ENCODE measurements at regions not wholly inside any gene's neighbourhood (a gene's known extent, or its start where the extent isn't known, plus 50 kb on each side); places are given as distances from the start of the nearest gene placed in this dataset.

- Histone ChIP-seq H3K27me3 (ENCODE audit: control insufficient read depth in 2 of 2, insufficient read depth in 2 of 2, low read length in 2 of 2) (no peaks in the 10 kb centered on the region), H3K9ac (ENCODE audit: low read depth in 1 of 2, low read length in 2 of 2) (no peak overlapping the region), H3K4me1 (ENCODE audit: control insufficient read depth in 2 of 2, insufficient read depth in 2 of 2, low read length in 2 of 2) (no peaks in the 10 kb centered on the region), H3K9me3 (ENCODE audit: control insufficient read depth in 2 of 2, low read length in 2 of 2) (no peaks in the 10 kb centered on the region), H3K36me3 (ENCODE audit: control insufficient read depth in 2 of 2, insufficient read depth in 2 of 2, low read length in 2 of 2) (no peaks in the 10 kb centered on the region), H3K27ac (ENCODE audit: low read depth in 2 of 2, low read length in 2 of 2) (no peak overlapping the region), H3K4me3 (ENCODE audit: low read length in 2 of 2) (no peak overlapping the region)
Measured at GRCh38 chr11:104323841-104324240, 159.9 kb upstream of the PDGFD start.

- no peaks in the 10 kb centered on the region for H3K9me3 ChIP-seq (ENCODE audit: control insufficient read depth in 2 of 2, low read length in 2 of 2)
- H3K36me3 ChIP-seq (ENCODE audit: control insufficient read depth in 2 of 2, insufficient read depth in 2 of 2, low read length in 2 of 2), result no peaks in the 10 kb centered on the region
- no peaks in the 10 kb centered on the region for H3K4me1 ChIP-seq (ENCODE audit: control insufficient read depth in 2 of 2, insufficient read depth in 2 of 2, low read length in 2 of 2)
- H3K27ac ChIP-seq (ENCODE audit: low read depth in 2 of 2, low read length in 2 of 2), result no peak overlapping the region
- H3K27me3 ChIP-seq (ENCODE audit: control insufficient read depth in 2 of 2, insufficient read depth in 2 of 2, low read length in 2 of 2), result no peaks in the 10 kb centered on the region
- H3K9ac ChIP-seq (ENCODE audit: low read depth in 1 of 2, low read length in 2 of 2), result no peak overlapping the region
- no peak overlapping the region for H3K4me3 ChIP-seq (ENCODE audit: low read length in 2 of 2)
Measured at GRCh38 chr11:104322696-104323095, 158.7 kb upstream of the PDGFD start.

- Histone ChIP-seq H3K27me3 (ENCODE audit: control insufficient read depth in 2 of 2, insufficient read depth in 2 of 2, low read length in 2 of 2) (no peaks in the 10 kb centered on the region), H3K36me3 (ENCODE audit: control insufficient read depth in 2 of 2, insufficient read depth in 2 of 2, low read length in 2 of 2) (no peaks in the 10 kb centered on the region), H3K9me3 (ENCODE audit: control insufficient read depth in 2 of 2, low read length in 2 of 2) (no peaks in the 10 kb centered on the region), H3K4me1 (ENCODE audit: control insufficient read depth in 2 of 2, insufficient read depth in 2 of 2, low read length in 2 of 2) (no peaks in the 10 kb centered on the region), H3K27ac (ENCODE audit: low read depth in 2 of 2, low read length in 2 of 2) (no peak overlapping the region), H3K4me3 (ENCODE audit: low read length in 2 of 2) (no peak overlapping the region), H3K9ac (ENCODE audit: low read depth in 1 of 2, low read length in 2 of 2) (no peak overlapping the region)
Measured at GRCh38 chr11:104320956-104321355, 157.0 kb upstream of the PDGFD start.

- Histone ChIP-seq H3K4me3 (ENCODE audit: low read length in 2 of 2) (no peak overlapping the region), H3K9me3 (ENCODE audit: control insufficient read depth in 2 of 2, low read length in 2 of 2) (no peaks in the 10 kb centered on the region), H3K27ac (ENCODE audit: low read depth in 2 of 2, low read length in 2 of 2) (no peak overlapping the region), H3K9ac (ENCODE audit: low read depth in 1 of 2, low read length in 2 of 2) (no peak overlapping the region), H3K4me1 (ENCODE audit: control insufficient read depth in 2 of 2, insufficient read depth in 2 of 2, low read length in 2 of 2) (no peaks in the 10 kb centered on the region), H3K27me3 (ENCODE audit: control insufficient read depth in 2 of 2, insufficient read depth in 2 of 2, low read length in 2 of 2) (no peaks in the 10 kb centered on the region), H3K36me3 (ENCODE audit: control insufficient read depth in 2 of 2, insufficient read depth in 2 of 2, low read length in 2 of 2) (no peaks in the 10 kb centered on the region)
Measured at GRCh38 chr11:104320097-104320496, 156.2 kb upstream of the PDGFD start.

- Histone ChIP-seq H3K27ac (ENCODE audit: low read depth in 2 of 2, low read length in 2 of 2) (no peak overlapping the region), H3K27me3 (ENCODE audit: control insufficient read depth in 2 of 2, insufficient read depth in 2 of 2, low read length in 2 of 2) (no peaks in the 10 kb centered on the region), H3K4me3 (ENCODE audit: low read length in 2 of 2) (no peak overlapping the region), H3K4me1 (ENCODE audit: control insufficient read depth in 2 of 2, insufficient read depth in 2 of 2, low read length in 2 of 2) (no peaks in the 10 kb centered on the region), H3K36me3 (ENCODE audit: control insufficient read depth in 2 of 2, insufficient read depth in 2 of 2, low read length in 2 of 2) (no peaks in the 10 kb centered on the region), H3K9me3 (ENCODE audit: control insufficient read depth in 2 of 2, low read length in 2 of 2) (no peaks in the 10 kb centered on the region), H3K9ac (ENCODE audit: low read depth in 1 of 2, low read length in 2 of 2) (no peak overlapping the region)
Measured at GRCh38 chr11:104319396-104319795, 155.4 kb upstream of the PDGFD start.

- Histone ChIP-seq H3K27ac (ENCODE audit: low read depth in 2 of 2, low read length in 2 of 2) (no peak overlapping the region), H3K9ac (ENCODE audit: low read depth in 1 of 2, low read length in 2 of 2) (no peak overlapping the region), H3K9me3 (ENCODE audit: control insufficient read depth in 2 of 2, low read length in 2 of 2) (no peaks in the 10 kb centered on the region), H3K4me3 (ENCODE audit: low read length in 2 of 2) (no peak overlapping the region), H3K4me1 (ENCODE audit: control insufficient read depth in 2 of 2, insufficient read depth in 2 of 2, low read length in 2 of 2) (no peaks in the 10 kb centered on the region), H3K36me3 (ENCODE audit: control insufficient read depth in 2 of 2, insufficient read depth in 2 of 2, low read length in 2 of 2) (no peaks in the 10 kb centered on the region), H3K27me3 (ENCODE audit: control insufficient read depth in 2 of 2, insufficient read depth in 2 of 2, low read length in 2 of 2) (no peaks in the 10 kb centered on the region)
Measured at GRCh38 chr11:104306862-104307474, 143.0 kb upstream of the PDGFD start.

GRCh38 chr11:104301776-104302175 is 137.8 kb upstream of the PDGFD start:
- Histone ChIP-seq H3K9ac (ENCODE audit: low read depth in 1 of 2, low read length in 2 of 2) (no peak overlapping the region), H3K4me3 (ENCODE audit: low read length in 2 of 2) (no peak overlapping the region), H3K9me3 (ENCODE audit: control insufficient read depth in 2 of 2, low read length in 2 of 2) (no peaks in the 10 kb centered on the region), H3K4me1 (ENCODE audit: control insufficient read depth in 2 of 2, insufficient read depth in 2 of 2, low read length in 2 of 2) (no peaks in the 10 kb centered on the region), H3K27ac (ENCODE audit: low read depth in 2 of 2, low read length in 2 of 2) (no peak overlapping the region), H3K27me3 (ENCODE audit: control insufficient read depth in 2 of 2, insufficient read depth in 2 of 2, low read length in 2 of 2) (no peaks in the 10 kb centered on the region), H3K36me3 (ENCODE audit: control insufficient read depth in 2 of 2, insufficient read depth in 2 of 2, low read length in 2 of 2) (no peaks in the 10 kb centered on the region)

GRCh38 chr11:104291646-104292045 is 127.7 kb upstream of the PDGFD start:
- H3K9me3 ChIP-seq (ENCODE audit: control insufficient read depth in 2 of 2, low read length in 2 of 2), result no peaks in the 10 kb centered on the region
- H3K36me3 ChIP-seq (ENCODE audit: control insufficient read depth in 2 of 2, insufficient read depth in 2 of 2, low read length in 2 of 2), result no peaks in the 10 kb centered on the region
- H3K27me3 ChIP-seq (ENCODE audit: control insufficient read depth in 2 of 2, insufficient read depth in 2 of 2, low read length in 2 of 2), result no peaks in the 10 kb centered on the region
- no peak overlapping the region for H3K4me3 ChIP-seq (ENCODE audit: low read length in 2 of 2)
- no peaks in the 10 kb centered on the region for H3K4me1 ChIP-seq (ENCODE audit: control insufficient read depth in 2 of 2, insufficient read depth in 2 of 2, low read length in 2 of 2)
- no peak overlapping the region for H3K9ac ChIP-seq (ENCODE audit: low read depth in 1 of 2, low read length in 2 of 2)
- no peak overlapping the region for H3K27ac ChIP-seq (ENCODE audit: low read depth in 2 of 2, low read length in 2 of 2)

GRCh38 chr11:104286129-104286528 is 122.2 kb upstream of the PDGFD start:
- Histone ChIP-seq H3K27ac (ENCODE audit: low read depth in 2 of 2, low read length in 2 of 2) (no peak overlapping the region), H3K27me3 (ENCODE audit: control insufficient read depth in 2 of 2, insufficient read depth in 2 of 2, low read length in 2 of 2) (no peaks in the 10 kb centered on the region), H3K4me1 (ENCODE audit: control insufficient read depth in 2 of 2, insufficient read depth in 2 of 2, low read length in 2 of 2) (no peaks in the 10 kb centered on the region), H3K9ac (ENCODE audit: low read depth in 1 of 2, low read length in 2 of 2) (no peak overlapping the region), H3K36me3 (ENCODE audit: control insufficient read depth in 2 of 2, insufficient read depth in 2 of 2, low read length in 2 of 2) (no peaks in the 10 kb centered on the region), H3K9me3 (ENCODE audit: control insufficient read depth in 2 of 2, low read length in 2 of 2) (no peaks in the 10 kb centered on the region), H3K4me3 (ENCODE audit: low read length in 2 of 2) (no peak overlapping the region)

- Histone ChIP-seq H3K27me3 (ENCODE audit: control insufficient read depth in 2 of 2, insufficient read depth in 2 of 2, low read length in 2 of 2) (no peaks in the 10 kb centered on the region), H3K9ac (ENCODE audit: low read depth in 1 of 2, low read length in 2 of 2) (no peak overlapping the region), H3K4me1 (ENCODE audit: control insufficient read depth in 2 of 2, insufficient read depth in 2 of 2, low read length in 2 of 2) (no peaks in the 10 kb centered on the region), H3K27ac (ENCODE audit: low read depth in 2 of 2, low read length in 2 of 2) (no peak overlapping the region), H3K4me3 (ENCODE audit: low read length in 2 of 2) (no peak overlapping the region), H3K36me3 (ENCODE audit: control insufficient read depth in 2 of 2, insufficient read depth in 2 of 2, low read length in 2 of 2) (no peaks in the 10 kb centered on the region), H3K9me3 (ENCODE audit: control insufficient read depth in 2 of 2, low read length in 2 of 2) (no peaks in the 10 kb centered on the region)
Measured at GRCh38 chr11:104279587-104279986, 115.6 kb upstream of the PDGFD start.

GRCh38 chr11:104275992-104276391 is 112.0 kb upstream of the PDGFD start:
- H3K9ac ChIP-seq (ENCODE audit: low read depth in 1 of 2, low read length in 2 of 2), result no peak overlapping the region
- no peaks in the 10 kb centered on the region for H3K27me3 ChIP-seq (ENCODE audit: control insufficient read depth in 2 of 2, insufficient read depth in 2 of 2, low read length in 2 of 2)
- no peak overlapping the region for H3K4me3 ChIP-seq (ENCODE audit: low read length in 2 of 2)
- H3K36me3 ChIP-seq (ENCODE audit: control insufficient read depth in 2 of 2, insufficient read depth in 2 of 2, low read length in 2 of 2), result no peaks in the 10 kb centered on the region
- H3K4me1 ChIP-seq (ENCODE audit: control insufficient read depth in 2 of 2, insufficient read depth in 2 of 2, low read length in 2 of 2), result no peaks in the 10 kb centered on the region
- no peak overlapping the region for H3K27ac ChIP-seq (ENCODE audit: low read depth in 2 of 2, low read length in 2 of 2)
- H3K9me3 ChIP-seq (ENCODE audit: control insufficient read depth in 2 of 2, low read length in 2 of 2), result no peaks in the 10 kb centered on the region

All from mucosa of rectum (tissue), 2 donors.